ENCODE measurements at regions not wholly inside any gene's neighbourhood (a gene's known extent, or its start where the extent isn't known, plus 50 kb on each side); places are given as distances from the start of the nearest gene placed in this dataset.
"Not testable (repeated sequence)": the region's sequence is repeated elsewhere in the genome, so short reads cannot be mapped to it uniquely, and the experiment has no call there.

GRCh38 chr3:194257916-194258668, 93.0 kb downstream of the CPN2 start:
- H3K27ac ChIP-seq (ENCODE audit: low read depth, low read length), result no peak overlapping the region
- WGBS, 3 donors, result 76 to 95% (median 91%) methylated on average over 1 of the region's 1 CpG

GRCh38 chr3:194259982-194260766, 91.0 kb downstream of the CPN2 start:
- no peak overlapping the region for H3K27ac ChIP-seq (ENCODE audit: low read depth, low read length)
- 78 to 79% (median 79%) methylated on average over 9 of the region's 9 CpGs for WGBS, 3 donors

GRCh38 chr3:194261581-194262063, 89.5 kb downstream of the CPN2 start:
- whole genome bisulfite sequencing, 3 donors, result 77 to 93% (median 93%) methylated on average over 6 of the region's 6 CpGs
- no peak overlapping the region for H3K27ac ChIP-seq (ENCODE audit: low read depth, low read length)

- no peak overlapping the region for H3K27ac ChIP-seq (ENCODE audit: low read depth, low read length)
- WGBS, 3 donors, result 83 to 89% (median 86%) methylated on average over 10 of the region's 10 CpGs
These were observed 88.8 kb downstream of the CPN2 start for GRCh38 chr3:194262176-194262924.

GRCh38 chr3:194262925-194263305, 88.2 kb downstream of the CPN2 start:
- WGBS, 3 donors, result 96 to 99% (median 98%) methylated on average over 5 of the region's 5 CpGs
- no peak overlapping the region for H3K27ac ChIP-seq (ENCODE audit: low read depth, low read length)

- not testable (repeated sequence) for H3K27ac ChIP-seq (ENCODE audit: low read depth, low read length)
- WGBS, 3 donors, result 58 to 77% (median 66%) methylated on average over 34 to 37 of the region's 37 CpGs
These were observed 86.3 kb downstream of the CPN2 start for GRCh38 chr3:194264631-194265504.

- 3 to 37% (median 3%) methylated on average over 19 of the region's 19 CpGs for WGBS, 3 donors
- no peak overlapping the region for H3K27ac ChIP-seq (ENCODE audit: low read depth, low read length)
These were observed 85.6 kb downstream of the CPN2 start for GRCh38 chr3:194265505-194265892.

GRCh38 chr3:194265996-194266964, 84.8 kb downstream of the CPN2 start:
- WGBS, 3 donors, result 70 to 77% (median 71%) methylated on average over 13 of the region's 13 CpGs
- peak overlapping the region; percentile 55 for H3K27ac ChIP-seq (ENCODE audit: low read depth, low read length)

- no peak overlapping the region for H3K27ac ChIP-seq (ENCODE audit: low read depth, low read length)
- WGBS, 3 donors, result 60 to 87% (median 67%) methylated on average over 24 to 26 of the region's 26 CpGs
These were observed 83.1 kb downstream of the CPN2 start for GRCh38 chr3:194267744-194268653.

GRCh38 chr3:194268654-194269512, 82.2 kb downstream of the CPN2 start:
- WGBS, 3 donors, result 86 to 90% (median 90%) methylated on average over 12 of the region's 12 CpGs
- H3K27ac ChIP-seq (ENCODE audit: low read depth, low read length), result no peak overlapping the region

GRCh38 chr3:194269610-194270145, 81.5 kb downstream of the CPN2 start:
- no peak overlapping the region for H3K27ac ChIP-seq (ENCODE audit: low read depth, low read length)
- WGBS, 3 donors, result 12 to 34% (median 14%) methylated on average over 26 to 29 of the region's 29 CpGs

GRCh38 chr3:194270627-194271459, 80.3 kb downstream of the CPN2 start:
- 40 to 56% (median 53%) methylated on average over 19 of the region's 19 CpGs for WGBS, 3 donors
- H3K27ac ChIP-seq (ENCODE audit: low read depth, low read length), result peak overlapping the region; percentile 21

GRCh38 chr3:194271460-194272035, 79.6 kb downstream of the CPN2 start:
- WGBS, 3 donors, result 51 to 67% (median 67%) methylated on average over 15 of the region's 15 CpGs
- no peak overlapping the region for H3K27ac ChIP-seq (ENCODE audit: low read depth, low read length)

- 80 to 95% (median 90%) methylated on average over 11 of the region's 11 CpGs for WGBS, 3 donors
These were observed 78.9 kb downstream of the CPN2 start for GRCh38 chr3:194272221-194272620.

More at GRCh38 chr3:194272221-194272620, 78.9 kb downstream of the CPN2 start:
- H3K27ac ChIP-seq (ENCODE audit: low read depth, low read length), result no peak overlapping the region

Measured in adipose tissue (tissue), 3 donors.